OCI-M2 (cell line): ENCODE measurements at regions not wholly inside any gene's neighbourhood (a gene's known extent, or its start where the extent isn't known, plus 50 kb on each side); places are given as distances from the start of the nearest gene placed in this dataset.

Experiments
- DNase-seq: peaks from one replicate; lab custom pipeline; 2025; ENCODE audit not compliant: unreplicated experiment; lab: John Stamatoyannopoulos, UW

GRCh38 chr2:146868051-146868450 is 976.8 kb upstream of the ACVR2A start:
- no peak for DNase-seq

- DNase-seq, result no peak
Measured at GRCh38 chr2:146867477-146867986, 977.3 kb upstream of the ACVR2A start.

GRCh38 chr2:146853741-146854444 is 990.9 kb upstream of the ACVR2A start:
- no peak for DNase-seq

GRCh38 chr2:146852661-146853060 is 992.2 kb upstream of the ACVR2A start:
- DNase-seq, result no peak

- no peak for DNase-seq
Measured at GRCh38 chr2:146850746-146851145, 994.1 kb upstream of the ACVR2A start.

DNA sequence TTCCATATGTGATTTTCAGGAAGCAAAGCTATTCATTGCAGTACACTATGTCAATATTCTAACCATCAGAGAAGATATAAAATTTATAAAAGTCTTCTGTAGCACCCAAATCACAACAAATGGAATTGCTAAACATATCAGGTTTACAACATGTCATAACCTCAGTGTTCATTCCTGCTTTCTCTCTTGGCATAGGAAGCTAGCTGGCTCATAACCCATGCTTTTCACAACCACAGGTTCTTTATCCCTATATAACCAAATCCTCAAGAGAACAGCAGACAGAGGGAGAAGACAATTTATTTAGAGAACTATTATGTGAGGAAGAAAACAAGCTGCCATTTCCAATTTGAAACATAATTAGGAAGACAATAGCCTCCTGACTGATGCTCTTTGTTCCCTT is 997.0 kb upstream of the ACVR2A start:
- no peak for DNase-seq

DNA sequence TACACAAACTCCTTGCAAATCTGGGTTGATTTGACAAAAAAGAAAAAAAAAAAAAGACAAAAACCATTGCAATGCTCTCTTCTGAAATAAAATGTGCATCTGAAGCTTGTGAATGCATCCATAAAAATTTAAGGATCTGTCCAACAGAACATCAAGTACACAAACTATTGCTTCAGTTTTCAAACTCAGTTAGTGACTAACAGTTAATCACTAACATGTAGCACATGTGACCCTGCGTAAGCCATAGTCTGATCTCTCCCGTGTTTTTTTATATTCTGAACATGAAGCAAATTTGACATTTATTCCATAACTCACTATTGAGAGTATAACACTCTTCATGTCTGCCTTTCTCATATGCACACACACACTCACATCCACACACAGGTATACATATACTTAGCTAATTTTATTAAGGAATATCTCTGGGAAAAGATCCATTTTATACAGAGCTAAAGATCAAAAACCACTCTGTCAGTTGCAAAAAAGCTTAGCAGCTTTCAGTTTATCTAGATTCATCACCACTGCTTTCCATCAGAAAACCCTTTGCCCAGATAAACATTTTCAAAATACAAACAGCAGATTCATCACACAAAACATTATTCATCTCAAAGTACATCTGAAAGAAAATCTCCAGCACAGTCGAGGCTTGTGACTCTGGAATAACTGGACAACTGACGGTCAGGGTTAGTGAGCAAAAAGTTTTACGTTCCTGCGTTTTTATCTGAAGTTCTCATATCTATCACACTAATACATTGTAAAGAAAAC is 1000.4 kb upstream of the ACVR2A start:
- DNase-seq, result no peak

GRCh38 chr2:146837857-146838256 is 1007.0 kb upstream of the ACVR2A start:
- DNase-seq, result no peak

DNA sequence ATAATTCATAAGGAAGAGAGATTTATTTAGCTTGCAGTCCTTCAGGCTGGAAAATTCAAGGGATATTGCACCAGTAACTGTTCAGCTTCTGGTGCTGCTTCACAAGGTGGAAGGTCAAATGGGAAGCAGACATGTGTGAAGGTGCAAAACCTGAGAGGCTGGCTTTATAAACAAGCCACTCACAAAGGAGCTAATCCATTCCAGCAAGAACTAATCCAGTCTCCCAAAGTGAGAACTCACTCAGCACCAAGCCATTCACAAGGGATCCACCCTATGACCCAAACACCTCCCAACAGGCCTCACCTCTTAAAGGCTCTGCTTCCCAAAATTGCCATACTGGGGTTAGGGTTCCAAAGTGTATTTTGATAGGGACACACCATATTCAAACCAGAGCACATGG is 1018.4 kb upstream of the ACVR2A start:
- no peak for DNase-seq

- DNase-seq, result no peak
Measured at GRCh38 chr2:146821836-146822316, 1023.0 kb upstream of the ACVR2A start.

DNA sequence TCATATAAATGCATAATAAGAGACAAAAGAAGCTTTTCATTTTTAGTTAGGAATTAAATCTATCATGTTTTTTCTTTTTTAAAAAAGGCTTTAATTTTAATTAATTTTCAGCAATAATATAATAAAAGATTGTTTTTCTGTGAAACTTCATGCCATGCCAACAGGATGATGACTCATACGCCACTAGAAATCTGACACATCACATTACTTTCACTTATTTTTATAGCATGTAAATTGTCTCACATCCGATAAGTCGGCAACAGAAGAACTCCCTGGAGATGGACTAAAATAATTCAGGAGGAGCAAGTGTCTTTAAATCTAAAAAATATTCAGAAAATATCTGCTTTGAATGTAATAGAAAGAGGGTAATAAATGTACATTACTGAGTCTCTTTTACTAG is 1024.2 kb upstream of the ACVR2A start:
- no peak for DNase-seq

GRCh38 chr2:146818122-146818521 is 1026.7 kb upstream of the ACVR2A start:
- DNase-seq, result no peak

- no peak for DNase-seq
Measured at GRCh38 chr2:146817613-146818012, 1027.2 kb upstream of the ACVR2A start.

GRCh38 chr2:146814971-146815370 is 1029.9 kb upstream of the ACVR2A start:
- no peak for DNase-seq

- no peak for DNase-seq
Measured at GRCh38 chr2:146807568-146808168, 1037.2 kb upstream of the ACVR2A start.

DNA sequence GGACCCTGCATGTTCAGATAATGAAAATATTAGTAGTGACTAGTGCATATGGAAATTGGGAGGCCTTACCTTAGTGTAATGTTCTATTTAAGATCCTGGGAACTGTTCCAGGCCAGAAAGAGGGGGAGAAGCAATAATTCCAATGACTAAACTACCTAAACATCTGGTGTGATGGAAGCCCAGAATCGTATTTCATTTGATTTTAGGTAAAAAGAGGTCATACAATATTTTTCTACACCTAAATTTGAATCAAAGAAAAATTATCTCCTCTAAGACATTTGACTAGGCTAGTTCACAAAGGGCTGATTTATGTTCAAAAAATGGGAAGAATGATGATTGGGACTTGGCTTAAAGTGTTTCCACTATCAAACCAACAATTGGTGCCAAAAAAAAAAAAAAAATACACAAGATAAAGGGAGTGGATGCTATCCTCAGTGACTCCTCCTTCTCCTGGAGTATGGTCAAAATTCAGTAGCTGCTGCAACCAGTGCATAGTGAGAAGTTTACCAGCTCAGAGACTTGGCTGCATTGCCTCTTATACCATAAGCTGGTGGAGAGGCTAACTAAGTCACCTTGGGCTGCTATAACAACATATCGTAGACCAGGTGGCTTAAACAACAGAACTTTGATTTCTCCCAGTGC is 1038.3 kb upstream of the ACVR2A start:
- DNase-seq, result no peak

DNA sequence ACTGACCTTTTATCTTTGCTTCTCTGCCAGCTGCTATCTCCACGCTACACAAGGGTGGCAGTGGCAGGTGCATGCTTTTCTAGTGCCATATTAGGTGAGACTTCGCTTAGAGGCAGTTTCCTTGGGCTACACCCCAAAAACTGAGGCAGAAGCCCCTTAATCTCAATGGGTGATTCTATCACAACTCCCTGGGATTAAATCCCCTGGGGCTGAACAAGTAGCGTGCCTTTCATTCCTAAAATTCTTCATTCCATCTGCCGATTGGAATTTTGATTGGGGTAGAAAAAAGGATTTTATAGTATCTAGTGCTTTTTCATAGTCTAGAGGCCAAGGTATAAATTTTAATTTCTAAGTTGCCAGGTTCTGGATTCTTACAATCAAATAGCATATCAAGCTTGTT is 1040.5 kb upstream of the ACVR2A start:
- DNase-seq, result no peak

GRCh38 chr2:146801886-146802285 is 1042.9 kb upstream of the ACVR2A start:
- DNase-seq, result no peak

- DNase-seq, result no peak
Measured at GRCh38 chr2:146786396-146786795, 1058.4 kb upstream of the ACVR2A start.

- no peak for DNase-seq
Measured at GRCh38 chr2:146785101-146785500, 1059.7 kb upstream of the ACVR2A start.

GRCh38 chr2:146784602-146785001 is 1060.2 kb upstream of the ACVR2A start:
- no peak for DNase-seq
